WTC11 (cell line): ENCODE measurements at regions not wholly inside any gene's neighbourhood (a gene's known extent, or its start where the extent isn't known, plus 50 kb on each side); places are given as distances from the start of the nearest gene placed in this dataset.

ENCODE experiments used
- CTCF ChIP-seq: fragments of 200-600 bp; IDR thresholded peaks from 2 replicates; pipeline ENCODE4 v1.8.0; 2022; ENCODE audit warnings: antibody characterized with exemption
- E2F5 ChIP-seq: sonication (generic); formaldehyde crosslinking; IDR thresholded peaks from 2 replicates; pipeline ENCODE4 v1.8.1; 2022; ENCODE audit warnings: mild to moderate bottlenecking, moderate library complexity, missing genetic modification reagents
- ESRRA ChIP-seq: sonication (generic); formaldehyde crosslinking; IDR thresholded peaks from 2 replicates; pipeline ENCODE4 v1.8.1; 2022; ENCODE audit warnings: mild to moderate bottlenecking, missing genetic modification reagents, borderline replicate concordance
- ZNF512 ChIP-seq: sonication (generic); formaldehyde crosslinking; IDR thresholded peaks from 2 replicates; pipeline ENCODE4 v1.8.1; 2022; ENCODE audit warnings: missing genetic modification reagents, borderline replicate concordance

- no peak for TF ChIP-seq CTCF
- no peak for TF ChIP-seq ZNF512
- no peak for TF ChIP-seq E2F5 (CRISPR knock-in tag)
- no peak for TF ChIP-seq ESRRA (CRISPR knock-in tag)
These were observed 172.5 kb downstream of the MN1 start for GRCh38 chr22:27628891-27629631.
